ENCODE measurements at regions not wholly inside any gene's neighbourhood (a gene's known extent, or its start where the extent isn't known, plus 50 kb on each side); places are given as distances from the start of the nearest gene placed in this dataset.

DNA sequence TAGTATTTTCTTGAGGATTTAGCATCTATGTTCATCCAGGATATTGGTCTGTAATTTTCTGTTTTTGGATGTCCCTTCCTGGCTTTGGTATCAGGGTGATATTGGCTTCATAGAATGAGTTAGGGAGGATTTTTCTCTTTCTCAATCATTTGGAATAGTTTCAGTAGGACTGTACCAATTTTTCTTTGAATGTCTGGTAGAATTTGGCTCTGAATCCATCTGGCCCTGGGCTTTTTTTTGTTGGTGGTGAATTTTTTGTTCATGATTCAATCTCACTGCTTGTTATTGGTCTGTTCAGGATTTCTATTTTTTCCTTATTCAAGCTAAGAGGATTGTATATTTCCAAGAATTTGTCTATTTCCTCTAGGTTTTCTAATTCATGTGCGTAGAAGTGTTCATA, 192.7 kb downstream of the KIF20B start:
- Mint-ChIP-seq H3K9me3 (no peaks in the 10 kb centered on the region), H3K27ac (no peak overlapping the region), H3K27me3 (peaks cover 39 to 51% of the 10 kb centered on the region in 2 donors), H3K4me1 (ENCODE audit: low read depth in 2 of 2) (no peaks in the 10 kb centered on the region), H3K36me3 (ENCODE audit: insufficient read depth) (peaks cover 3% of the 10 kb centered on the region), H3K4me3 (no peak overlapping the region)
- no peak for ATAC-seq (replicated peaks)
- no peak for DNase-seq

DNA sequence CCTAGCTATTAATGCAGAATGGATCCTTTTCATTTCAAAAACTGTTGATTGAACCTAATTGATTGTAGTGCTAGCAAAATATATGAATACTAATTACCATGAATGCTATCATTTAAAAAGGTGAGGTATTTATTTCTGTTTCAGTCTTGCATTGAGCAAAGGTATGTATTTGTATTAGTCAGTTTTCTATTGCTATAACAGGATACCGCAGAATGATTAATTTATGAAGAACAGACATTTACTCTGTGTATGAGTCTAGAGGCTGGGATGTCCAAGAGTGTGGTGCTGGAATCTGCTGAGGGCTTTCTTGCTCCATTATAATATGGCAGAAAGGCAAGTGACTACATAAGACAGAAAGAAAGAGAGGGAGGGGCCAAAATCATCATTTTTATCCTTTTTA, 199.2 kb downstream of the KIF20B start:
- Mint-ChIP-seq H3K36me3 (ENCODE audit: insufficient read depth) (no peaks in the 10 kb centered on the region), H3K27ac (no peak overlapping the region), H3K4me1 (ENCODE audit: low read depth in 2 of 2) (no peaks in the 10 kb centered on the region), H3K27me3 (peaks cover 29 to 37% of the 10 kb centered on the region in 2 donors), H3K9me3 (no peaks in the 10 kb centered on the region), H3K4me3 (no peak overlapping the region)
- no peak for DNase-seq
- no peak for ATAC-seq (replicated peaks)

DNA sequence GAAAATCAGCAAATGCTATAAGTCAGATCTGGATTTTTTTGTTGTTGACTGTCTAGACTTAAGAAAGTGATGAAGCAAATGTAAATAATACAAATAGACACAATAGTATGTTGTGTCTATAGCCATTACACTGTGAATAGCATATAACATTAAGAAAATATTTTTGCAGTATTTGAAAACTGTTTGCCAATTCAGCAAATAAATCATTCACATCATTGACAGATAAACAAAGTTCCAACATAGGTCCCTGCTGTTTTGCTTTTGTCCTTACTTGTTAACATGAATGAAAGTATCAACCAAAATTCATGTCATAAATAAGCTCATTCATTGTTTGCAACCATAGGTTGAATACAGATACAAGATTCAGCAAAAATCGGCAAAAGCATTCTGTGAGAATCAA, 200.5 kb downstream of the KIF20B start:
- Mint-ChIP-seq H3K4me3 (no peak overlapping the region), H3K27ac (no peak overlapping the region), H3K4me1 (ENCODE audit: low read depth in 2 of 2) (no peaks in the 10 kb centered on the region), H3K9me3 (no peaks in the 10 kb centered on the region), H3K27me3 (peaks cover 22 to 23% of the 10 kb centered on the region in 2 donors), H3K36me3 (ENCODE audit: insufficient read depth) (no peaks in the 10 kb centered on the region)
- DNase-seq = no peak
- no peak for ATAC-seq (replicated peaks)

DNA sequence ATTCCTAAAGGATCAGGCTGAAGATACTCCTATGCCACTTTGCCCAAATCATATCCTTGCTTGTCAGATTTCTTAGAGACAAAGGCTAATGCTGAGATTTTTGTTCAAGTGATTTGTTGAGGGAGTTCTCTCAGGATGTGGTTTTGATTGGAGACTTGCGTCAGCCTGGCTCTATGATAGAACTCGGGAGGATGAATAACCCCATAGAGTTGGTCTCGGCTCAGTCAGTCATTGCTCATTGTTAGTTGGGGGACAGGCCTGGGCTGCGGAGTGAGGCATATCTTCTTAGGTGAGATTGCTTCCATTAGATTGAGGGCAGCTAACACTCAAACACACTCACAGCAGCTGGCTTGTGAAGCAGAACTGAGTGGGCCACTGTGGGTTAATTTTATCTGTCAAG, 203.4 kb downstream of the KIF20B start:
- Mint-ChIP-seq H3K27me3 (peaks cover 21 to 29% of the 10 kb centered on the region in 2 donors), H3K36me3 (ENCODE audit: insufficient read depth) (no peaks in the 10 kb centered on the region), H3K27ac (no peak overlapping the region), H3K4me3 (no peak overlapping the region), H3K9me3 (no peaks in the 10 kb centered on the region), H3K4me1 (ENCODE audit: low read depth in 2 of 2) (no peaks in the 10 kb centered on the region)
- ATAC-seq (replicated peaks) (no peak), DNase-seq (no peak)

DNA sequence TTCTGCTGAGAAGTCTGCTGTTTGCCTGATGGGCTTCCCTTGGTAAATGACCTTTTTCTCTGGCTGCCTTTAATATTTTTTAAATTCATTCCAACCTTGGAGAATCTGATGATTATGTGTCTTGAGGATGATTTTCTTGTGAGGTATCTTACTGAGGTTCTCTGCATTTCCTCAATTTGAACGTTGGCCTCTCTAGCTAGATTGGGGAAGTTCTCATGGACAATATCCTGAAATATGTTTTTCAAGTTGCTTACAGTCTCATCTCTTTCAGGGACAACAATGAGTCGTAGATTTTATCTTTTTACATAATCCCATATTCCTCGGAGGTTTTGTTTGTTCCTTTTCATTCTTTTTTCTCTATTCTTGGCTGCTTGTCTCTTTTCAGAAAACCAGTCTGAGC, 208.4 kb downstream of the KIF20B start:
- Mint-ChIP-seq H3K27me3 (peaks cover 45 to 53% of the 10 kb centered on the region in 2 donors), H3K4me1 (ENCODE audit: low read depth in 2 of 2) (no peaks in the 10 kb centered on the region), H3K36me3 (ENCODE audit: insufficient read depth) (no peaks in the 10 kb centered on the region), H3K4me3 (no peak overlapping the region), H3K27ac (no peak overlapping the region), H3K9me3 (no peaks in the 10 kb centered on the region)
- ATAC-seq (replicated peaks) (no peak), DNase-seq (no peak)

DNA sequence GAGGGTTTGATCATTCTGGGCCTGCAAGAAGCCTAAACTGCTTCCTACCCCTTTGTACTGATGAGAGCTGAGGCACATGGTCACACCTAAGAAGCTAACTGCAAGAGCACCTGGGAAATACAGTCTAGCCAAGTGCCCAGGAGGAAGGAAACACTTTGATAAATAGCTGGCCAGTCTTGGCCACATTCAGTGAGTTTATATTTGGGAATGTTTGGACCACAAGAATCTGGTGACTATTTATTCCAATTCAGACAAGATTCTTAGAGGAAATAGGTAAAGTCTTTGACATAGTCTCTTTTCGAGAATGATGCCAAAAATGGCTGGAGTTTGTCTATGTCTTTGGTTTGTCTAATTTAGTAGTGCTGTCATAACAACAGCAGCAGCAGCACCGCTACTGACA, 213.6 kb downstream of the KIF20B start:
- Mint-ChIP-seq H3K27me3 (peaks cover 40 to 41% of the 10 kb centered on the region in 2 donors), H3K4me3 (no peak overlapping the region), H3K4me1 (ENCODE audit: low read depth in 2 of 2) (no peaks in the 10 kb centered on the region), H3K27ac (no peak overlapping the region), H3K36me3 (ENCODE audit: insufficient read depth) (no peaks in the 10 kb centered on the region), H3K9me3 (no peaks in the 10 kb centered on the region)
- no peak for DNase-seq
- ATAC-seq (replicated peaks) = no peak

DNA sequence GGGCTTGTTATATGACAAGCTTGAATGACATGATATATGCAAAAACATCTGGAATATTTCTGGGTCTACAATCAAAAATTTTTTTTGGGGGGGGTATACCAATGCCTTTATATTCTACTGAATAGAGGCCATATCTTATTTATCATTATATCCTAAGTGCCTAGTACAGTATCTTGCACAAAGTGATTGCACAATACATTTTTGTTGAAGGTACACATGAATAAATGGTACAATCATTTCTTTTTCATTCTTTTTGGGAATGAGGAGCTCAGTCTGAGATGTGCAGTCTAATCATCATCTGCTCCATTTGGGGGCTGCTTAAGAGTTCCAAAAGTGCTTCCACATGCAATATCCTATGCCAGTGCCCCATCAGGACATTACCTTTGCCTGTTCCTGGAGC, 214.6 kb downstream of the KIF20B start:
- no peaks in the 10 kb centered on the region for H3K9me3 Mint-ChIP-seq
- H3K27ac Mint-ChIP-seq = no peak overlapping the region
- ATAC-seq (replicated peaks) (no peak), DNase-seq (no peak)
- peaks cover 31 to 35% of the 10 kb centered on the region in 2 donors for H3K27me3 Mint-ChIP-seq
- H3K4me1 Mint-ChIP-seq (ENCODE audit: low read depth in 2 of 2) = no peaks in the 10 kb centered on the region
- H3K36me3 Mint-ChIP-seq (ENCODE audit: insufficient read depth) = no peaks in the 10 kb centered on the region
- no peak overlapping the region for H3K4me3 Mint-ChIP-seq

DNA sequence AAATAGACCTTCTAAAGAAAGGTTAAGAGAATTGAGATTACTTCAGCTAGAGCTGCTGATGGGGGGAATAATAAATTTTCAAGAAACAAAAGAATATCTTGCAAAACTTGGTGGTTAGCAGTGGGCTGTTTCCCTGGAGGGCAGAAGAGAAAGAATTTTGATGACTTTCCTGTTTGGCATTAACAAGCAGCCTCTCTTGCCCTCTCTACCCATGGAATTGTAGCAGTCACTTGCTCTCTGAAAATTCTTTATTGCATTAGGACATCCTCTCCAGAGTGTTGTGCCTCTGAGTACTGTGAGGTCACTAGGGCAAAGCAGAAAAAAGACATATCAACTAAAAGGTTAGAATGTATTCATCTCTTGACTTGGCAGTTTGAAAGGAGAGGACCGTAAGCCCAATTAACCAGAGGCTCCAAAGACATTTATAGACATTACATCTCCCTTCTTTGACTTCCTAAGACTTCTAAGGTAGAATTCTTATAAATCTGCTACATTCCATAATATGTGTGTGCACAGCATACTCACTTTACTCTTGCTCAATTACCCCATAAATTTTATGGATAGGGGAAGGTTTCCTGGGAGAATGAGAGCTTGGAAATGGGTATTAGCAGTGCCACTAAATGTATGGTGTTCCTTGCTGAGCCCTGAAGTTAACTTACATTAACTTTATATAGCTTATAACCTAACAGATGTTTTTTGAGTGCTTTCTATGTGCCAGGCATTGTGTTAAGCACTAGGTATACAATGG, 215.3 kb downstream of the KIF20B start:
- ATAC-seq (replicated peaks) (no peak), DNase-seq (no peak)
- Mint-ChIP-seq H3K4me1 (ENCODE audit: low read depth in 2 of 2) (no peaks in the 10 kb centered on the region), H3K27ac (no peak overlapping the region), H3K4me3 (no peak overlapping the region), H3K9me3 (no peaks in the 10 kb centered on the region), H3K36me3 (ENCODE audit: insufficient read depth) (no peaks in the 10 kb centered on the region), H3K27me3 (peaks cover 24 to 29% of the 10 kb centered on the region in 2 donors)

DNA sequence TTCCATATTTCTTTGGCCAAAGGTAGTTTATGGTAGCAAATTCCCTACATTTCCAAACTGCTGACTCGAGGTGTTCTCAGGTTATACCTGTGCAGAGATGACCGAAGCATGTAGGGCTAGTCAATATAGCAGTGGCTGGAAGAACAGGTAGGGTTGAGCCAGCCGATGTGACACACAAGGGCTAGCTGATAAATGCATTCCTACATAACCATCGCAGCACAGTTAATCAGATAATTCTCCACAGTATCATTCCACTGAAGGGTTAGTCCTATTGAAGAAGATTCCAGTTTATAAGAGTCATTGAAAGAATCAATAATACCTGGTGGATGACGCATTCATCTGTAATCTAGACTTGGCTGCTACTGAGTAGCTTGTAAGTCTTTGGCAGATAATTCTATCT, 220.0 kb downstream of the KIF20B start:
- H3K4me1 Mint-ChIP-seq (ENCODE audit: low read depth in 2 of 2) = no peaks in the 10 kb centered on the region
- peaks cover 4 to 33% of the 10 kb centered on the region in 2 donors for H3K27me3 Mint-ChIP-seq
- DNase-seq = no peak
- no peaks in the 10 kb centered on the region for H3K9me3 Mint-ChIP-seq
- H3K4me3 Mint-ChIP-seq = no peak overlapping the region
- ATAC-seq (replicated peaks) = no peak
- H3K27ac Mint-ChIP-seq = no peak overlapping the region
- H3K36me3 Mint-ChIP-seq (ENCODE audit: insufficient read depth) = no peaks in the 10 kb centered on the region

DNA sequence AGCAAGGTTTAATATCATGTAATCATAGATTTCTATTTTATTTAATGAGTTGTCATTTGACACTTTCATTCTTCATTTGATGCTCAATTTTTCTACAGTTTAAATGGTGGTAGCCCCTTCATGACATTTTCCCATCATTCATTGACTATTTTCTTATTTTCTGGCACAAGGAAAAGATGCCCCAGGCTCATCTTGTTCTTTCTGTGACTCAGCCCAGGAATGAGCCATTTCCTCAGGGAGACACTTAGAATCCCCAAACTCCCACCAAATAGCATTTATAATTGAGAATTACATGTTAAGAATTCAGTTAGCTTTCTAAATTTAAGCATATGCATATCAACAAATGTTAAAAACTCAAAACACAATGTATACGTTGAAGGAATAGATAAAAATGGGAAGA, 222.3 kb downstream of the KIF20B start:
- H3K9me3 Mint-ChIP-seq = no peaks in the 10 kb centered on the region
- H3K36me3 Mint-ChIP-seq (ENCODE audit: insufficient read depth) = no peaks in the 10 kb centered on the region
- H3K4me3 Mint-ChIP-seq = no peak overlapping the region
- H3K27me3 Mint-ChIP-seq = peaks cover 19 to 41% of the 10 kb centered on the region in 2 donors
- H3K4me1 Mint-ChIP-seq (ENCODE audit: low read depth in 2 of 2) = no peaks in the 10 kb centered on the region
- H3K27ac Mint-ChIP-seq = no peak overlapping the region
- DNase-seq (no peak), ATAC-seq (replicated peaks) (no peak)

DNA sequence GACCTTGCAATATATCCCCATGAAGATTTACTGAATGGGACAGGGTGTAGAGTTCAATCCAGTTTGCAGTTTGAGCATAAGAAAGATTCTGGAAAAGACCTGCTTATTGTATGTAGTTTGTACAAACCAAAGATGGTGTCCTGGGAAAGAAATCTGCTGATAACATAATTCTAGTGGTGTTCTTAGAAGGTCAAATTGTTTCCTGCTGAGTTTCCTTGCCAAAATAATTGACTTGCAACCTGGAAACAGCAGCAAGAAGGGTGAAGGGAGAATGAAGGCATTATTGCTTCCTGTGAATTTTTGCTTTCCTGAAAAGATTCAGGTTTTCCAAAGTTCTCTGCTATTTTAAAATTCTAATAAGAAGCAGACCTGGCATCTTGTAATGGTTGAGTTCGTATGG, 222.9 kb downstream of the KIF20B start:
- ATAC-seq (replicated peaks) = no peak
- Mint-ChIP-seq H3K9me3 (no peaks in the 10 kb centered on the region), H3K4me1 (ENCODE audit: low read depth in 2 of 2) (no peaks in the 10 kb centered on the region), H3K36me3 (ENCODE audit: insufficient read depth) (no peaks in the 10 kb centered on the region), H3K27ac (no peak overlapping the region), H3K4me3 (no peak overlapping the region), H3K27me3 (peaks cover 21 to 43% of the 10 kb centered on the region in 2 donors)
- no peak for DNase-seq

DNA sequence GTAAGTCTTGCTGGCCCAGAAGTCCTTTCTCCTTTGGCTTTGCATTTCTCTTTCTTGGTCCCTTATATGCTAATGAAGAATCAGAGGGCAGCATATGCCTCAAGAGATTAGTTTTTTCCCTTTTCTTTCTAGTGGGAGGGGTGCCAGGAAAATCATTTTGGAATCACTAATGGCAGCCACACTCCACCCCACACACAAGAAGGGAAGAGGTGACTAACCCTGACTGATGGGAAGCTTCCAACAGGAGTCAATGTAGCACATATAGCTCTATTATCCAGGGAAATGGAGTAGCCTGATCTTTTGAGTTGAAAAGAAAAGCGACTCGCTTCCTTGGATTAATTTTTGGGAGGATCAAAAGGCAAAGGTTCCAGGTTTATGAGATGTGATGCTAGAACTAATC, 225.3 kb downstream of the KIF20B start:
- Mint-ChIP-seq H3K36me3 (ENCODE audit: insufficient read depth) (no peaks in the 10 kb centered on the region), H3K4me1 (ENCODE audit: low read depth in 2 of 2) (no peaks in the 10 kb centered on the region), H3K27ac (no peak overlapping the region), H3K27me3 (peaks cover 21 to 42% of the 10 kb centered on the region in 2 donors), H3K4me3 (no peak overlapping the region), H3K9me3 (no peaks in the 10 kb centered on the region)
- ATAC-seq (replicated peaks) = no peak
- no peak for DNase-seq

DNA sequence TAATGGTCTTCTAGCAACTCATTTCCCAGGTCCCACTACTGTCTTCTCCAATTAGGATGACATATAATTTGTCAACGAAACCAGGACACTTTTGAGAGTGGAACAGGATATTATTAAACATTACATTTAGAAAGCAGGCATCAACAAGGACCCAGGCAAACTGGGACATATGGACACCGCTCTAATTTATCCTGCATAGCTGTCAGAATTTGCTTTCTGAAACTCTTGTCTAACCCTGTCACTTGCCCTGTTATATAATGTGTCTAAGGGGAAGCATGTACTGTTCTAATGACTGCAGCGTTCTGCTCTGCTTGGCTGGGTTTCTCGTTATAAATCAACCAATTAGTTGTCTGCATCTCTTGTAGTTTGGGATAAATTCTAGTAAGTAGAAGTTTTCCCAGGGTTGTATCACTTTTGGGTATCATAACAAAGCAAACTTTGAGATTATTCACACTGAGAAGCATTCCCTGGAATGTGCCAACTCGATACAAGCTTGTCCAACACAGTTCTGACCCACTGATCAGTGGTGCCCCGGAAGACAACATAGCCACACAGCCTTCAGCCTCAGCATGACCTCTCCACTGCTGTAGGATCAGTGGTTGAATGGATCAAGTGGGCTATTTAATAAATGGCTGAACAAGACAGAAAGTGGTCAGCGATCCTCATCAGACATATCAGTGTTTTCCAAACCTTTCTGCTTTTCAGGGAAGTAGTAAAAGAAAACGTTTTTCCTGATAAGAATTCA, 228.1 kb downstream of the KIF20B start:
- ATAC-seq (replicated peaks) = no peak
- H3K27me3 Mint-ChIP-seq = peaks cover 26 to 27% of the 10 kb centered on the region in 2 donors
- no peak overlapping the region for H3K4me3 Mint-ChIP-seq

DNA sequence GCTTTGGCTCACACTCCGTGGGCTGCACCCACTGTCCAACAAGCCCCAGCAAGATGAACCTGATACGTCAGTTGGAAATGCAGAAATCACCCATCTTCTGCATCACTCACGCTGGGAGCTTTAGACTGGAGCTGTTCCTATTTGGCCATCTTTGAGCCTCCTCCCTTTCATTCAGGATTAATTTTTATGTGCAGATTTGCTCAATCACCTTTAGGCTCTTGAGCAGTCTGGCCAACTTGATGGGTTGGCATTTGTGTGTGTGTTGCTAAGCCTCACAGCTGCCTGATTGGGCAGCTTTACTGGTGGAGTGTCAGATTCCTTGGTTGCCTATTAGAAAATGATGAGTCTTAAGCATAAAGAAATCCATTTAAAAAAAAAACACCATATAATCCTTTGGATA, 236.1 kb downstream of the KIF20B start:
- Mint-ChIP-seq H3K4me1 (ENCODE audit: low read depth in 2 of 2) (no peaks in the 10 kb centered on the region), H3K36me3 (ENCODE audit: insufficient read depth) (no peaks in the 10 kb centered on the region)

More for the DNA sequence above, 228.1 kb downstream of the KIF20B start:
- Mint-ChIP-seq H3K9me3 (no peaks in the 10 kb centered on the region), H3K27ac (no peak overlapping the region), H3K4me1 (ENCODE audit: low read depth in 2 of 2) (no peaks in the 10 kb centered on the region), H3K36me3 (ENCODE audit: insufficient read depth) (no peaks in the 10 kb centered on the region)
- no peak for DNase-seq

More for the DNA sequence above, 236.1 kb downstream of the KIF20B start:
- Mint-ChIP-seq H3K27ac (no peak overlapping the region), H3K4me3 (no peak overlapping the region), H3K27me3 (peaks cover 23 to 28% of the 10 kb centered on the region in 2 donors), H3K9me3 (no peaks in the 10 kb centered on the region)
- no peak for ATAC-seq (replicated peaks)
- DNase-seq = no peak
